Sigmoid colon (tissue), 3 donors: ENCODE measurements at regions not wholly inside any gene's neighbourhood (a gene's known extent, or its start where the extent isn't known, plus 50 kb on each side); places are given as distances from the start of the nearest gene placed in this dataset.

Experiments
- CTCF ChIP-seq, 4 experiments: fragments of 450-650 bp in 3 of 4; fragments of 200-600 bp in 1 of 4; IDR thresholded peaks; one replicate each; pipeline ENCODE4 v1.5.1; 2016 to 2019; ENCODE audit warnings: antibody characterized with exemption in 4 of 4, mild to moderate bottlenecking in 3 of 4, moderate library complexity in 2 of 4
- POLR2A ChIP-seq, 2 donors: fragments of 450-650 bp; IDR thresholded peaks; one replicate each; pipeline ENCODE4 v1.6.1; 2016; ENCODE audit warnings: antibody characterized with exemption in 2 of 2, mild to moderate bottlenecking in 2 of 2, moderate library complexity in 2 of 2

GRCh38 chr10:37619336-37619735, 238.1 kb downstream of the ZNF248 start:
- TF ChIP-seq CTCF (IDR thresholded peaks at IDR 0.05) = no peak
- no peak for TF ChIP-seq POLR2A (IDR thresholded peaks at IDR 0.05)
